Stomach (tissue), 8 donors: ENCODE measurements at regions not wholly inside any gene's neighbourhood (a gene's known extent, or its start where the extent isn't known, plus 50 kb on each side); places are given as distances from the start of the nearest gene placed in this dataset.
"Not testable (repeated sequence)": the region's sequence is repeated elsewhere in the genome, so short reads cannot be mapped to it uniquely, and the experiment has no call there.

Experiments
- DNase-seq, 2 donors: peaks; one replicate each; pipeline versions ENCODE4 v3.0.0 to v3.0.0-alpha.2; 2013 to 2019
- H3K27ac ChIP-seq, 5 donors: fragments of 200-600 bp in 4 of 5; sonication (generic) in 4 of 5; one replicate each; pipeline ENCODE4 v1.5.1; 2013 to 2019; ENCODE audit warnings: mild to moderate bottlenecking in 1 of 5, moderate library complexity in 1 of 5
- H3K27me3 ChIP-seq, 3 donors: fragments of 200-600 bp; sonication (generic); one replicate each; pipeline ENCODE4 v1.5.1; 2017 to 2019; ENCODE audit warnings: mixed run types in 1 of 3
- H3K36me3 ChIP-seq, 4 donors: fragments of 200-600 bp; sonication (generic); 1 replicate in 3 of 4; 2 replicates in 1 of 4; pipeline ENCODE4 v1.5.1; 2016 to 2019
- H3K4me1 ChIP-seq, 4 donors: fragments of 200-600 bp; sonication (generic); one replicate each; pipeline ENCODE4 v1.5.1; 2016 to 2019
- H3K4me3 ChIP-seq, 4 donors: fragments of 200-600 bp; sonication (generic) in 3 of 4; one replicate each; pipeline ENCODE4 v1.5.1; 2016 to 2019; ENCODE audit warnings: mild to moderate bottlenecking in 1 of 4
- H3K9me3 ChIP-seq, 4 donors: fragments of 200-600 bp; sonication (generic); one replicate each; pipeline ENCODE4 v1.5.1; 2016 to 2019
- EP300 ChIP-seq: sonication (generic); formaldehyde crosslinking; IDR thresholded peaks from one replicate; pipeline ENCODE4 v1.6.1; 2017; ENCODE audit warnings: antibody characterized with exemption
- POLR2A ChIP-seq, 4 donors: fragments of 450-650 bp; IDR thresholded peaks; one replicate each; pipeline ENCODE4 v1.6.1; 2016; ENCODE audit warnings: antibody characterized with exemption in 4 of 4, control low read depth in 2 of 4, mild to moderate bottlenecking in 1 of 4, moderate library complexity in 1 of 4
- POLR2AphosphoS5 ChIP-seq, 3 donors: sonication (generic); formaldehyde crosslinking; IDR thresholded peaks; one replicate each; pipeline ENCODE4 v1.6.1; 2016; ENCODE audit warnings: antibody characterized with exemption in 3 of 3
- WGBS, 5 donors: extraction: QIAGEN DNeasy Blood & Tissue Kit in 3 of 5; methylation state at CpG; one replicate each; pipeline versions ENCODE4 v1.1.5 to v1.1.7; 2013 to 2018; 5-methylcytosine and 5-hydroxymethylcytosine counted together
- intact Hi-C: fragments of 100-400 bp; cut with DNase I; formaldehyde crosslinking; loops from one replicate; pipeline ENCODE4 v1.15.1; 2023; ENCODE audit warnings: low total_unique reads
- TF ChIP-seq, protein P1 (sequence below), 7 experiments: fragments of 450-650 bp in 4 of 7; fragments of 200-600 bp in 3 of 7; sonication (generic) in 3 of 7; IDR thresholded peaks; one replicate each; pipeline ENCODE4 v1.5.1; 2016 to 2019; ENCODE audit warnings: antibody characterized with exemption in 7 of 7, control low read depth in 2 of 7, mild to moderate bottlenecking in 1 of 7
- donor health status: healthy with polysubstance abuse.
- donor health status: Bipolar disorder and iron deficiency.
- donor health status: healthy.

DNA sequence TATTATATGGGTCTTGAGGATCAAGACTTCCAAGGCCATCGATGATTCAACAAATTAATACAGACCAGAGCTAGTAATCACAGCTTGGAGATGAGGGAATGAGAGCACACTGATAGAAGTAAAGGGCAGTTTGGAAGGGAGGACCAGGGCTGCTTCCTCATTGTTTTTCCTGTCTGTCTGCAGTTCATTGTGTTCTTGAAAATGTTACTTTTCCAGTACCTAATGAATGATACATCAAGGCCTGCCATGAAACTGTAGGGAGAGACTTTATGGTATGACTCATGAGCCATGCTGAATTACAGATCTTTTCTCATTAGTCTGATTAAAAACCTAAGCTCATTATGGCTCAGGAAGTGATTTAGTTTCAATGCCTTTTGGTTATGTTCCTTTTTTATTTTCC lies 855.6 kb downstream of the KCNA4 start:
- 65 to 80% (median 69%) methylated on average over 1 of the region's 1 CpG for WGBS, 5 donors
- TF ChIP-seq POLR2AphosphoS5 (IDR thresholded peaks at IDR 0.05) (no peak), POLR2A (IDR thresholded peaks at IDR 0.05) (no peak), EP300 (no peak)
- TF ChIP-seq, protein P1, sequence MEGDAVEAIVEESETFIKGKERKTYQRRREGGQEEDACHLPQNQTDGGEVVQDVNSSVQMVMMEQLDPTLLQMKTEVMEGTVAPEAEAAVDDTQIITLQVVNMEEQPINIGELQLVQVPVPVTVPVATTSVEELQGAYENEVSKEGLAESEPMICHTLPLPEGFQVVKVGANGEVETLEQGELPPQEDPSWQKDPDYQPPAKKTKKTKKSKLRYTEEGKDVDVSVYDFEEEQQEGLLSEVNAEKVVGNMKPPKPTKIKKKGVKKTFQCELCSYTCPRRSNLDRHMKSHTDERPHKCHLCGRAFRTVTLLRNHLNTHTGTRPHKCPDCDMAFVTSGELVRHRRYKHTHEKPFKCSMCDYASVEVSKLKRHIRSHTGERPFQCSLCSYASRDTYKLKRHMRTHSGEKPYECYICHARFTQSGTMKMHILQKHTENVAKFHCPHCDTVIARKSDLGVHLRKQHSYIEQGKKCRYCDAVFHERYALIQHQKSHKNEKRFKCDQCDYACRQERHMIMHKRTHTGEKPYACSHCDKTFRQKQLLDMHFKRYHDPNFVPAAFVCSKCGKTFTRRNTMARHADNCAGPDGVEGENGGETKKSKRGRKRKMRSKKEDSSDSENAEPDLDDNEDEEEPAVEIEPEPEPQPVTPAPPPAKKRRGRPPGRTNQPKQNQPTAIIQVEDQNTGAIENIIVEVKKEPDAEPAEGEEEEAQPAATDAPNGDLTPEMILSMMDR (IDR thresholded peaks at IDR 0.05), result no peak

DNA sequence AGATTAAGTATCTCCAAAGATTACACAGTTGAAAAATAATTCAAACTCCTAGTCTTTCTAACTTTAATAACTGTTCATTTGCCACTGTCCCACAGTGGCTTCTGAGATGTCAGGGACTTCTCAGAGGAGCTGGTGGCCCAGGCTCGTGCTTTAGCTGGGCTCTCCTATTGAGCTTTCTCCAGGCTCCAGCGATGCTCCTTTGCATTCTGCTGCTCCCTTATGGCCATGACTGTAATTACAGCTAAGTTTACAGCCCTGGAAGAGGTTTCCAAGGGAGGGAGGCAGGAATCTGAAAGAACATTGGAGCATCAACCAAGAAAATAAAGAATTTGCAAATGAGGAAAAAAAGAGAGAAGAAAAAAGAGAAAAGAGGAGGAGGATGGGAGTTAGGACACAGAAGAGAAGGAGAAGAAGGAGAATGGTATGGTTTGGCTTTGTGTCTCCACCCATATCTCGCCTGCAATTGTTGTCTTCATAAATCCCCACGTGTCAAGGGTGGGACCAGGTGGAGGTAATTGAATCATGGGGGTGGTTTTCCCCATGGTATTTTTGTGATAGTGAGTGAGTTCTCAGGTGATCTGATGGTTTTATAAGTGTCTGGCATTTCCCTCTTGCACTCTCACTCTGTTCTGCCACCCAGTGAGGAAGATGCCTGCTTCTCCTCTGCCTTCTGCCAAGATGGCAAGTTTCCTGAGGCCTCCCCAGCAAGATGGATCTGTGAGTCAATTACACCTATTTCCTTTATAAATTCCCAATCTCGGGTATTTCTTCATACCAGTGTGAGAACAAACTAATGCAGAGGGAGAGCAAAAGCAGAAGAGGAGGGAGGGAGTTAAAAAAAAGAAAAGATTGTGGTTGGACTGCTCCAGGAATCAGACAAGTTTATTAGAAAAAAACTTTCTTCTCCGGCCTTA lies 857.0 kb downstream of the KCNA4 start:
- intact Hi-C loops, result no loop called here
- no peak for TF ChIP-seq POLR2A (IDR thresholded peaks at IDR 0.05)
- TF ChIP-seq, protein P1 (IDR thresholded peaks at IDR 0.05), result peak in 4 of 7 experiments; percentile 19 to 37 (median 28)
- no peak for TF ChIP-seq EP300
- TF ChIP-seq POLR2AphosphoS5 (IDR thresholded peaks at IDR 0.05), result no peak
- H3K27me3 ChIP-seq, result no peaks in the 10 kb centered on the region
- 33 to 43% (median 37%) methylated on average over 6 of the region's 6 CpGs for WGBS, 5 donors
- no peaks in the 10 kb centered on the region for H3K4me1 ChIP-seq
- peak; percentile 34 to 74 for DNase-seq
- no peak overlapping the region for H3K4me3 ChIP-seq
- no peak overlapping the region for H3K27ac ChIP-seq
- no peaks in the 10 kb centered on the region for H3K9me3 ChIP-seq
- no peaks in the 10 kb centered on the region for H3K36me3 ChIP-seq

More for the DNA sequence above, 855.6 kb downstream of the KCNA4 start:
- H3K27ac ChIP-seq, result no peak overlapping the region
- no peaks in the 10 kb centered on the region for H3K4me1 ChIP-seq
- no peak overlapping the region for H3K4me3 ChIP-seq
- no peaks in the 10 kb centered on the region for H3K9me3 ChIP-seq
- no peak for DNase-seq
- H3K36me3 ChIP-seq, result no peaks in the 10 kb centered on the region
- intact Hi-C loops, result no loop called here
- no peaks in the 10 kb centered on the region for H3K27me3 ChIP-seq

DNA sequence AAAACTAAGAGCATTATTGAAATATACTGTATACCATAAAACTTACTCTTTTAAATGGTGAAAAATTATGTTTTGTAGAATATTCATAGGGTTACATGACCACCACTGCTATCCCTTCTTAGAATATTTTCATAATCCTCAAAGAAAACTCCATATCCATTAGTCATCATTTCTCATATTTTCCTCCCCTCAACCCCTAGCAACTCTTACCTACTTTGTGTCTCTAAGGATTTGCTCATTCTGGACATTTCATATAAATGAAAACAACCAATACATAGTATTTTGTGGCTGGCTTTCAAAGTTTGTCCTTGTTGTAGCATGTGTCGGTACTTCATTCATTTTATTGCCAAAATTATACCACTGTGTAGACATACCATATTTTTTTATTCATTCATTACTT lies 863.8 kb downstream of the KCNA4 start:
- no peaks in the 10 kb centered on the region for H3K9me3 ChIP-seq
- no peak overlapping the region for H3K27ac ChIP-seq
- H3K36me3 ChIP-seq, result no peaks in the 10 kb centered on the region
- 86 to 96% (median 92%) methylated on average over 1 of the region's 1 CpG for WGBS, 5 donors
- no peaks in the 10 kb centered on the region for H3K27me3 ChIP-seq
- intact Hi-C loops, result no loop called here
- TF ChIP-seq EP300, result no peak
- TF ChIP-seq, protein P1 (IDR thresholded peaks at IDR 0.05), result no peak
- TF ChIP-seq POLR2AphosphoS5 (IDR thresholded peaks at IDR 0.05), result no peak
- no peak for TF ChIP-seq POLR2A (IDR thresholded peaks at IDR 0.05)
- DNase-seq, result no peak
- no peak overlapping the region for H3K4me3 ChIP-seq
- H3K4me1 ChIP-seq, result no peaks in the 10 kb centered on the region

DNA sequence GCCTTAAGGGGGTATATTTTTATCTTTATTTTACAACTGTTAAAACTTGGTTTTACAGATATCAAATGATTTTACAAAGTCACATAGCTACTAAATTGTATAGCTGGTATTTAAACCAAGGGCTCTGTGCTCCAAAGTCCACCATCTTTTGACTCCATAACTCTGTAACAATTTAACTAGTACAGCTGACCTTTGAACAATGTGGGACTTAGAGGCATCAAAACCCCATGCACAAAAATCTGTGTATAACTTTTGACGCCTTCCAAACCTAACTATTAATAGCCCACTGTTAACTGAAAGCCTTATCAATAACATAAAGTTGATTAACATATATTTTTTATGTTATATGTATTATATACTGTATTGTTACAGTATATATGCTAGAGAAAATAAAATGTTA lies 874.3 kb downstream of the KCNA4 start:
- intact Hi-C loops, H3K36me3 ChIP-seq, DNase-seq: not testable (repeated sequence)

DNA sequence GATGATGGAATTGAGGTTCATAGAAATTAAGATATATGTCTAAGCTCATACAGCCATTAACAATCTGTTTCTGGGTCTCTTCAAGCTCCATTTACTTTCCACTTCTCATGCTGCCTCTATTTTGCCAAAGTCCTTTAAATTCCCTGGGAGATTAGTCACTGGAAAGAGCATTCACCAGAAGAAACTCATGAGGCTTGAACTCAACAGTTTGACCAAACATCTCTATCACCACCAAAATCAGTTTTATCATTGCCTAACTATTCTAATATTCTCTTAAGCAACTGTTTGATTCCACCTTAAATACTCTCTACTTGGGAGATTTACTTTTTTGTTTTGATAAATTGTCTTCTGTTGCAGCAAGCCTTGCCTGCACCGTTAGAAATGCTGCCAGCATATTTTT lies 881.3 kb downstream of the KCNA4 start:
- Histone ChIP-seq H3K9me3 (no peaks in the 10 kb centered on the region), H3K4me3 (no peak overlapping the region), H3K27me3 (no peaks in the 10 kb centered on the region), H3K27ac (no peak overlapping the region), H3K36me3 (no peaks in the 10 kb centered on the region), H3K4me1 (no peaks in the 10 kb centered on the region)
- no peak for DNase-seq
- intact Hi-C loops, result no loop called here
- TF ChIP-seq, protein P1 (IDR thresholded peaks at IDR 0.05), result no peak
- TF ChIP-seq EP300 (no peak), POLR2AphosphoS5 (IDR thresholded peaks at IDR 0.05) (no peak), POLR2A (IDR thresholded peaks at IDR 0.05) (no peak)
- WGBS, 5 donors, result 39 to 52% (median 49%) methylated on average over 1 of the region's 1 CpG

More for the DNA sequence above, 874.3 kb downstream of the KCNA4 start:
- not testable (repeated sequence) for H3K27ac ChIP-seq, H3K4me3 ChIP-seq, H3K9me3 ChIP-seq, H3K27me3 ChIP-seq, H3K4me1 ChIP-seq
- WGBS, 5 donors, result 61 to 83% (median 70%) methylated on average over 1 of the region's 1 CpG
